Vagina (tissue), 2 donors: ENCODE measurements at regions not wholly inside any gene's neighbourhood (a gene's known extent, or its start where the extent isn't known, plus 50 kb on each side); places are given as distances from the start of the nearest gene placed in this dataset.

Source experiments
- DNase-seq, 2 donors: peaks; one replicate each; pipeline ENCODE4 v3.0.0-alpha.2; 2017; ENCODE audit errors: extremely low spot score in 2 of 2
- H3K27ac ChIP-seq: fragments of 200-600 bp; sonication (generic); one replicate; pipeline ENCODE4 v1.5.1; 2019
- H3K27me3 ChIP-seq: fragments of 200-600 bp; sonication (generic); one replicate; pipeline ENCODE4 v1.5.1; 2019
- H3K36me3 ChIP-seq, 2 donors: fragments of 200-600 bp; sonication (generic); one replicate each; pipeline ENCODE4 v1.5.1; 2017 to 2019
- H3K4me1 ChIP-seq: fragments of 200-600 bp; sonication (generic); one replicate; pipeline ENCODE4 v1.5.1; 2019
- H3K4me3 ChIP-seq, 2 donors: fragments of 200-600 bp; sonication (generic); 1 replicate in 1 of 2; 2 replicates in 1 of 2; pipeline ENCODE4 v1.5.1; 2016 to 2019
- H3K9me3 ChIP-seq: fragments of 200-600 bp; sonication (generic); one replicate; pipeline ENCODE4 v1.5.1; 2019
- CTCF ChIP-seq, 3 experiments: fragments of 450-650 bp in 2 of 3; fragments of 200-600 bp in 1 of 3; sonication (generic) in 1 of 3; IDR thresholded peaks; one replicate each; pipeline ENCODE4 v1.5.1; 2017 to 2019; ENCODE audit warnings: antibody characterized with exemption in 3 of 3, mild to moderate bottlenecking in 2 of 3, moderate library complexity in 2 of 3
- POLR2A ChIP-seq, 2 donors: fragments of 450-650 bp; IDR thresholded peaks; one replicate each; pipeline ENCODE4 v1.6.1; 2017; ENCODE audit warnings: antibody characterized with exemption in 2 of 2, mild to moderate bottlenecking in 2 of 2, moderate library complexity in 2 of 2
- POLR2AphosphoS5 ChIP-seq, 2 donors: sonication (generic); formaldehyde crosslinking; IDR thresholded peaks; one replicate each; pipeline ENCODE4 v1.9.0; 2017; ENCODE audit warnings: antibody characterized with exemption in 2 of 2, mild to moderate bottlenecking in 2 of 2, low read depth in 1 of 2; ENCODE audit not compliant: insufficient read depth in 1 of 2
- intact Hi-C: fragments of 100-400 bp; cut with DNase I; formaldehyde crosslinking; loops from one replicate; pipeline ENCODE4 v1.15.1; 2023

GRCh38 chr20:52332649-52333250, 141.2 kb upstream of the ZFP64 start:
- H3K4me3 ChIP-seq, result no peak overlapping the region
- no peak for DNase-seq
- H3K27ac ChIP-seq, result no peak overlapping the region
- no peaks in the 10 kb centered on the region for H3K27me3 ChIP-seq
- no peaks in the 10 kb centered on the region for H3K4me1 ChIP-seq
- no peaks in the 10 kb centered on the region for H3K9me3 ChIP-seq
- H3K36me3 ChIP-seq, result no peaks in the 10 kb centered on the region
- intact Hi-C loops, result no loop called here
- TF ChIP-seq POLR2A (IDR thresholded peaks at IDR 0.05) (no peak), POLR2AphosphoS5 (IDR thresholded peaks at IDR 0.05; ENCODE audit: insufficient read depth in 1 of 2, low read depth in 1 of 2) (no peak), CTCF (IDR thresholded peaks at IDR 0.05) (no peak)

- H3K36me3 ChIP-seq, result no peaks in the 10 kb centered on the region
- no peak overlapping the region for H3K4me3 ChIP-seq
- no peaks in the 10 kb centered on the region for H3K9me3 ChIP-seq
- intact Hi-C loops, result no loop called here
- no peaks in the 10 kb centered on the region for H3K4me1 ChIP-seq
- no peak for DNase-seq
- H3K27me3 ChIP-seq, result no peaks in the 10 kb centered on the region
- TF ChIP-seq POLR2AphosphoS5 (IDR thresholded peaks at IDR 0.05; ENCODE audit: insufficient read depth in 1 of 2, low read depth in 1 of 2), result no peak
- no peak for TF ChIP-seq POLR2A (IDR thresholded peaks at IDR 0.05)
- no peak for TF ChIP-seq CTCF (IDR thresholded peaks at IDR 0.05)
- H3K27ac ChIP-seq, result no peak overlapping the region
Observed at GRCh38 chr20:52332230-52332629, 140.7 kb upstream of the ZFP64 start.

- Histone ChIP-seq H3K27ac (no peak overlapping the region), H3K4me1 (no peaks in the 10 kb centered on the region), H3K27me3 (no peaks in the 10 kb centered on the region), H3K4me3 (no peak overlapping the region), H3K9me3 (no peaks in the 10 kb centered on the region), H3K36me3 (no peaks in the 10 kb centered on the region)
- intact Hi-C loops, result no loop called here
- no peak for DNase-seq
- TF ChIP-seq CTCF (IDR thresholded peaks at IDR 0.05), result no peak
- no peak for TF ChIP-seq POLR2A (IDR thresholded peaks at IDR 0.05)
- no peak for TF ChIP-seq POLR2AphosphoS5 (IDR thresholded peaks at IDR 0.05; ENCODE audit: insufficient read depth in 1 of 2, low read depth in 1 of 2)
Observed at GRCh38 chr20:52331655-52332054, 140.1 kb upstream of the ZFP64 start.

- Histone ChIP-seq H3K27me3 (no peaks in the 10 kb centered on the region), H3K36me3 (no peaks in the 10 kb centered on the region), H3K4me3 (no peak overlapping the region), H3K4me1 (no peaks in the 10 kb centered on the region), H3K9me3 (no peaks in the 10 kb centered on the region), H3K27ac (no peak overlapping the region)
- no peak for DNase-seq
- TF ChIP-seq POLR2A (IDR thresholded peaks at IDR 0.05) (no peak), CTCF (IDR thresholded peaks at IDR 0.05) (no peak), POLR2AphosphoS5 (IDR thresholded peaks at IDR 0.05; ENCODE audit: insufficient read depth in 1 of 2, low read depth in 1 of 2) (no peak)
- intact Hi-C loops, result no loop called here
Observed at GRCh38 chr20:52321396-52321795, 129.8 kb upstream of the ZFP64 start.

GRCh38 chr20:52318651-52319050, 127.1 kb upstream of the ZFP64 start:
- no peak overlapping the region for H3K4me3 ChIP-seq

More at GRCh38 chr20:52318651-52319050, 127.1 kb upstream of the ZFP64 start:
- Histone ChIP-seq H3K27me3 (no peaks in the 10 kb centered on the region), H3K27ac (no peak overlapping the region), H3K4me1 (peaks cover under 1% of the 10 kb centered on the region), H3K9me3 (no peaks in the 10 kb centered on the region), H3K36me3 (no peaks in the 10 kb centered on the region)
- DNase-seq, result no peak
- intact Hi-C loops, result no loop called here
- no peak for TF ChIP-seq POLR2A (IDR thresholded peaks at IDR 0.05)
